HEK293 (cell line): ENCODE measurements at regions not wholly inside any gene's neighbourhood (a gene's known extent, or its start where the extent isn't known, plus 50 kb on each side); places are given as distances from the start of the nearest gene placed in this dataset.

Source experiments
- CTCF ChIA-PET: fragments of 350-600 bp; formaldehyde crosslinking; extraction: SDS; loops from one replicate; lab custom pipeline; 2021; ENCODE audit warnings: antibody characterized with exemption; lab: Yijun Ruan, JAX
- POLR2A ChIA-PET: fragments of 300-600 bp; formaldehyde crosslinking; extraction: SDS; loops from one replicate; lab custom pipeline; 2020; ENCODE audit warnings: antibody characterized with exemption, inconsistent platforms; lab: Yijun Ruan, JAX
- H3K27ac ChIP-seq: fragments of 200-500 bp; sonication (Bioruptor generic); 2 replicates; pipeline ENCODE4 v1.5.1; 2014; ENCODE audit warnings: low read depth, low read length, control low read depth, inconsistent platforms; ENCODE audit errors: extremely low read depth
- H3K36me3 ChIP-seq, 2 experiments: fragments of 200-500 bp in 1 of 2; sonication (Bioruptor generic) in 1 of 2; 1 replicate in 1 of 2; 2 replicates in 1 of 2; pipeline ENCODE4 v1.5.1; 2014 to 2017; ENCODE audit warnings: inconsistent platforms in 2 of 2, low read length in 2 of 2; ENCODE audit not compliant: control insufficient read depth in 2 of 2, insufficient read depth in 1 of 2
- H3K4me1 ChIP-seq: fragments of 200-500 bp; sonication (Bioruptor generic); 2 replicates; pipeline ENCODE4 v1.5.1; 2014; ENCODE audit warnings: mild to moderate bottlenecking, low read length, inconsistent platforms; ENCODE audit not compliant: control insufficient read depth, insufficient read depth
- H3K4me3 ChIP-seq: 2 replicates; pipeline ENCODE4 v1.5.1; 2011; ENCODE audit warnings: low read depth, mild to moderate bottlenecking, control low read depth, low read length, moderate library complexity
- H3K9me3 ChIP-seq: fragments of 200-500 bp; sonication (Bioruptor generic); 2 replicates; pipeline ENCODE4 v1.5.1; 2014; ENCODE audit warnings: low read depth, low read length, inconsistent platforms; ENCODE audit not compliant: control insufficient read depth, insufficient read depth
- GLI4 ChIP-seq: fragments of 450-650 bp; formaldehyde crosslinking; IDR thresholded peaks from 2 replicates; pipeline ENCODE4 v1.5.1; 2016; ENCODE audit warnings: missing biosample characterization, missing genetic modification characterization
- GLIS1 ChIP-seq: fragments of 450-650 bp; formaldehyde crosslinking; IDR thresholded peaks from 2 replicates; pipeline ENCODE4 v1.5.1; 2016; ENCODE audit warnings: missing biosample characterization, missing genetic modification characterization
- KLF16 ChIP-seq: fragments of 450-650 bp; formaldehyde crosslinking; IDR thresholded peaks from 2 replicates; pipeline ENCODE4 v1.5.1; 2017; ENCODE audit warnings: missing biosample characterization, missing genetic modification characterization
- REPIN1 ChIP-seq: fragments of 450-650 bp; formaldehyde crosslinking; IDR thresholded peaks from 2 replicates; pipeline ENCODE4 v1.5.1; 2017; ENCODE audit warnings: missing biosample characterization, missing genetic modification characterization, low read depth
- ZNF10 ChIP-seq: fragments of 450-650 bp; formaldehyde crosslinking; IDR thresholded peaks from 2 replicates; pipeline ENCODE4 v1.5.1; 2017; ENCODE audit warnings: missing biosample characterization, missing genetic modification characterization
- ZNF114 ChIP-seq: fragments of 450-650 bp; formaldehyde crosslinking; IDR thresholded peaks from 2 replicates; pipeline ENCODE4 v1.5.0; 2017; ENCODE audit warnings: missing biosample characterization, missing genetic modification characterization
- ZNF133 ChIP-seq: fragments of 450-650 bp; formaldehyde crosslinking; IDR thresholded peaks from 2 replicates; pipeline ENCODE4 v1.5.1; 2016; ENCODE audit warnings: missing biosample characterization, missing genetic modification characterization
- ZNF155 ChIP-seq: fragments of 450-650 bp; formaldehyde crosslinking; IDR thresholded peaks from 2 replicates; pipeline ENCODE4 v1.5.1; 2016; ENCODE audit warnings: missing biosample characterization, missing genetic modification characterization
- ZNF157 ChIP-seq: fragments of 450-650 bp; formaldehyde crosslinking; IDR thresholded peaks from 2 replicates; pipeline ENCODE4 v1.5.1; 2016; ENCODE audit warnings: missing biosample characterization, missing genetic modification characterization
- ZNF19 ChIP-seq: fragments of 450-650 bp; formaldehyde crosslinking; IDR thresholded peaks from 2 replicates; pipeline ENCODE4; 2016; ENCODE audit warnings: missing biosample characterization, missing genetic modification characterization, low read depth
- ZNF214 ChIP-seq: fragments of 450-650 bp; formaldehyde crosslinking; IDR thresholded peaks from 2 replicates; pipeline ENCODE4 v1.5.1; 2017; ENCODE audit warnings: missing biosample characterization, mild to moderate bottlenecking, missing genetic modification characterization, borderline replicate concordance
- ZNF223 ChIP-seq: fragments of 450-650 bp; formaldehyde crosslinking; IDR thresholded peaks from 2 replicates; pipeline ENCODE4 v1.5.1; 2016; ENCODE audit warnings: missing biosample characterization, missing genetic modification characterization
- ZNF341 ChIP-seq: fragments of 450-650 bp; formaldehyde crosslinking; IDR thresholded peaks from 2 replicates; pipeline ENCODE4; 2016; ENCODE audit warnings: low read depth, missing biosample characterization, missing genetic modification characterization
- ZNF362 ChIP-seq: fragments of 450-650 bp; formaldehyde crosslinking; IDR thresholded peaks from 2 replicates; pipeline ENCODE4 v1.5.1; 2016; ENCODE audit warnings: missing biosample characterization, missing genetic modification characterization
- ZNF404 ChIP-seq: fragments of 450-650 bp; formaldehyde crosslinking; IDR thresholded peaks from 2 replicates; pipeline ENCODE4 v1.5.1; 2017; ENCODE audit warnings: missing biosample characterization, missing genetic modification characterization
- ZNF514 ChIP-seq: fragments of 450-650 bp; formaldehyde crosslinking; IDR thresholded peaks from 2 replicates; pipeline ENCODE4 v1.5.1; 2016; ENCODE audit warnings: missing biosample characterization, missing genetic modification characterization
- ZNF544 ChIP-seq: fragments of 450-650 bp; formaldehyde crosslinking; IDR thresholded peaks from 2 replicates; pipeline ENCODE4 v1.5.0; 2017; ENCODE audit warnings: missing biosample characterization, missing genetic modification characterization
- ZNF585B ChIP-seq: fragments of 450-650 bp; formaldehyde crosslinking; IDR thresholded peaks from 2 replicates; pipeline ENCODE4 v1.5.1; 2016; ENCODE audit warnings: missing biosample characterization, missing genetic modification characterization
- ZNF600 ChIP-seq: fragments of 450-650 bp; formaldehyde crosslinking; IDR thresholded peaks from 2 replicates; pipeline ENCODE4 v1.5.1; 2016; ENCODE audit warnings: missing biosample characterization, missing genetic modification characterization
- ZNF837 ChIP-seq: fragments of 450-650 bp; formaldehyde crosslinking; IDR thresholded peaks from 2 replicates; pipeline ENCODE4 v1.5.1; 2016; ENCODE audit warnings: missing biosample characterization, missing genetic modification characterization
- ZSCAN30 ChIP-seq: fragments of 450-650 bp; IDR thresholded peaks from 2 replicates; pipeline ENCODE4 v1.5.1; 2018; ENCODE audit warnings: missing biosample characterization, mild to moderate bottlenecking, missing genetic modification characterization, moderate library complexity
- ZSCAN4 ChIP-seq: fragments of 450-650 bp; formaldehyde crosslinking; IDR thresholded peaks from 2 replicates; pipeline ENCODE4 v1.5.1; 2017; ENCODE audit warnings: missing biosample characterization, missing genetic modification characterization
- TF ChIP-seq, protein P1 (sequence below): fragments of 450-650 bp; formaldehyde crosslinking; IDR thresholded peaks from 2 replicates; pipeline ENCODE4 v1.5.1; 2016; ENCODE audit warnings: missing biosample characterization, missing genetic modification characterization
- TF ChIP-seq, protein P2 (sequence below): fragments of 450-650 bp; formaldehyde crosslinking; IDR thresholded peaks from 2 replicates; pipeline ENCODE4 v1.5.1; 2017; ENCODE audit warnings: missing biosample characterization, missing genetic modification characterization
- TF ChIP-seq, protein P3 (sequence below): fragments of 450-650 bp; formaldehyde crosslinking; IDR thresholded peaks from 2 replicates; pipeline ENCODE4 v1.5.1; 2016; ENCODE audit warnings: missing biosample characterization, missing genetic modification characterization
- TF ChIP-seq, protein P4 (sequence below): fragments of 450-650 bp; formaldehyde crosslinking; IDR thresholded peaks from 2 replicates; pipeline ENCODE4 v1.5.1; 2017; ENCODE audit warnings: missing biosample characterization, mild to moderate bottlenecking, missing genetic modification characterization, moderate library complexity

DNA sequence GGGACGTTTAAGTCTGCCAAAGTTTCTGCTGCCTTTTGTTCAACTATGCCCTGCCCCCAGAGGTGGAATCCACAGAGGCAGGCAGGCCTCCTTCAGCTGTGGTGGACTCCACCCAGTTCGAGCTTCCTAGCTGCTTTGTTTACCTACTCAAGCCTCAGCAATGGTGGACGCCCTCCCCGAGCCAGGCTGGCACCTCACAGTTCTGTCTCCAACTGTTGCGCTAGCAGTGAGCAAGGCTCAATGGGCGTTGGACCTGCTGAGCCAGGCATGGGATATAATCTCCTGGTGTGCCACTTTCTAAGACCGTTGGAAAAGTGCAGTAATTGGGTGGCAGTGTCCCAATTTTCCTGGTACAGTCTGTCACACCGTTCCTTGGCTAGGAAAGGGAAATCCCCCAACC lies 444.7 kb downstream of the FLRT2 start:
- CTCF ChIA-PET: no interaction called here
- H3K4me1 ChIP-seq: no peaks in the 10 kb centered on the region
- no peak overlapping the region for H3K4me3 ChIP-seq
- POLR2A ChIA-PET: no interaction called here
- no peaks in the 10 kb centered on the region for H3K36me3 ChIP-seq
- H3K27ac ChIP-seq: no peak overlapping the region
- no peak for TF ChIP-seq ZNF10 (tag by site-specific recombination)
- no peak for TF ChIP-seq ZSCAN4 (tag by site-specific recombination)
- no peak for TF ChIP-seq ZNF837 (tag by site-specific recombination)
- no peak for TF ChIP-seq ZSCAN30
- TF ChIP-seq KLF16: no peak
- TF ChIP-seq, protein P1, sequence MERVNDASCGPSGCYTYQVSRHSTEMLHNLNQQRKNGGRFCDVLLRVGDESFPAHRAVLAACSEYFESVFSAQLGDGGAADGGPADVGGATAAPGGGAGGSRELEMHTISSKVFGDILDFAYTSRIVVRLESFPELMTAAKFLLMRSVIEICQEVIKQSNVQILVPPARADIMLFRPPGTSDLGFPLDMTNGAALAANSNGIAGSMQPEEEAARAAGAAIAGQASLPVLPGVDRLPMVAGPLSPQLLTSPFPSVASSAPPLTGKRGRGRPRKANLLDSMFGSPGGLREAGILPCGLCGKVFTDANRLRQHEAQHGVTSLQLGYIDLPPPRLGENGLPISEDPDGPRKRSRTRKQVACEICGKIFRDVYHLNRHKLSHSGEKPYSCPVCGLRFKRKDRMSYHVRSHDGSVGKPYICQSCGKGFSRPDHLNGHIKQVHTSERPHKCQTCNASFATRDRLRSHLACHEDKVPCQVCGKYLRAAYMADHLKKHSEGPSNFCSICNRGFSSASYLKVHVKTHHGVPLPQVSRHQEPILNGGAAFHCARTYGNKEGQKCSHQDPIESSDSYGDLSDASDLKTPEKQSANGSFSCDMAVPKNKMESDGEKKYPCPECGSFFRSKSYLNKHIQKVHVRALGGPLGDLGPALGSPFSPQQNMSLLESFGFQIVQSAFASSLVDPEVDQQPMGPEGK: no peak
- no peak for TF ChIP-seq ZNF585B (tag by site-specific recombination)
- TF ChIP-seq ZNF514 (tag by site-specific recombination): no peak
- H3K9me3 ChIP-seq: no peaks in the 10 kb centered on the region; the same call in 1 of the 2 replicates

GRCh38 chr14:85963486-85963885 lies 433.5 kb downstream of the FLRT2 start:
- CTCF ChIA-PET: interaction anchor here (0.9 to 1.1 kb wide), 2 partner anchors 73 to 75 kb away, joined by 3 read pairs; no protein-coding TSS in a partner anchor
- TF ChIP-seq ZNF600 (no peak), ZNF404 (no peak), ZNF214 (no peak), ZNF544 (tag by site-specific recombination) (no peak), ZNF19 (tag by site-specific recombination) (no peak)
- TF ChIP-seq, protein P2, sequence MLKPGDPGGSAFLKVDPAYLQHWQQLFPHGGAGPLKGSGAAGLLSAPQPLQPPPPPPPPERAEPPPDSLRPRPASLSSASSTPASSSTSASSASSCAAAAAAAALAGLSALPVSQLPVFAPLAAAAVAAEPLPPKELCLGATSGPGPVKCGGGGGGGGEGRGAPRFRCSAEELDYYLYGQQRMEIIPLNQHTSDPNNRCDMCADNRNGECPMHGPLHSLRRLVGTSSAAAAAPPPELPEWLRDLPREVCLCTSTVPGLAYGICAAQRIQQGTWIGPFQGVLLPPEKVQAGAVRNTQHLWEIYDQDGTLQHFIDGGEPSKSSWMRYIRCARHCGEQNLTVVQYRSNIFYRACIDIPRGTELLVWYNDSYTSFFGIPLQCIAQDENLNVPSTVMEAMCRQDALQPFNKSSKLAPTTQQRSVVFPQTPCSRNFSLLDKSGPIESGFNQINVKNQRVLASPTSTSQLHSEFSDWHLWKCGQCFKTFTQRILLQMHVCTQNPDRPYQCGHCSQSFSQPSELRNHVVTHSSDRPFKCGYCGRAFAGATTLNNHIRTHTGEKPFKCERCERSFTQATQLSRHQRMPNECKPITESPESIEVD (tag by site-specific recombination): no peak
- TF ChIP-seq, all 188 proteins: peak for 0
- Histone ChIP-seq H3K4me3 (no peak overlapping the region), H3K4me1 (no peaks in the 10 kb centered on the region), H3K36me3 (no peaks in the 10 kb centered on the region), H3K27ac (no peak overlapping the region), H3K9me3 (no peaks in the 10 kb centered on the region)
- POLR2A ChIA-PET: no interaction called here

- Histone ChIP-seq H3K4me3 (no peak overlapping the region), H3K4me1 (no peaks in the 10 kb centered on the region), H3K27ac (no peak overlapping the region), H3K36me3 (no peaks in the 10 kb centered on the region), H3K9me3 (no peaks in the 10 kb centered on the region)
- CTCF ChIA-PET: no interaction called here
- POLR2A ChIA-PET: no interaction called here
- TF ChIP-seq, protein P3, sequence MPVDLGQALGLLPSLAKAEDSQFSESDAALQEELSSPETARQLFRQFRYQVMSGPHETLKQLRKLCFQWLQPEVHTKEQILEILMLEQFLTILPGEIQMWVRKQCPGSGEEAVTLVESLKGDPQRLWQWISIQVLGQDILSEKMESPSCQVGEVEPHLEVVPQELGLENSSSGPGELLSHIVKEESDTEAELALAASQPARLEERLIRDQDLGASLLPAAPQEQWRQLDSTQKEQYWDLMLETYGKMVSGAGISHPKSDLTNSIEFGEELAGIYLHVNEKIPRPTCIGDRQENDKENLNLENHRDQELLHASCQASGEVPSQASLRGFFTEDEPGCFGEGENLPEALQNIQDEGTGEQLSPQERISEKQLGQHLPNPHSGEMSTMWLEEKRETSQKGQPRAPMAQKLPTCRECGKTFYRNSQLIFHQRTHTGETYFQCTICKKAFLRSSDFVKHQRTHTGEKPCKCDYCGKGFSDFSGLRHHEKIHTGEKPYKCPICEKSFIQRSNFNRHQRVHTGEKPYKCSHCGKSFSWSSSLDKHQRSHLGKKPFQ: no peak
- no peak for TF ChIP-seq ZNF514 (tag by site-specific recombination)
- TF ChIP-seq ZNF341 (tag by site-specific recombination): no peak
- TF ChIP-seq ZNF155 (tag by site-specific recombination): no peak
- TF ChIP-seq ZNF157 (tag by site-specific recombination): no peak
- no peak for TF ChIP-seq ZNF133 (tag by site-specific recombination)
- no peak for TF ChIP-seq GLIS1 (tag by site-specific recombination)
- no peak for TF ChIP-seq ZNF223
- TF ChIP-seq, protein P4, sequence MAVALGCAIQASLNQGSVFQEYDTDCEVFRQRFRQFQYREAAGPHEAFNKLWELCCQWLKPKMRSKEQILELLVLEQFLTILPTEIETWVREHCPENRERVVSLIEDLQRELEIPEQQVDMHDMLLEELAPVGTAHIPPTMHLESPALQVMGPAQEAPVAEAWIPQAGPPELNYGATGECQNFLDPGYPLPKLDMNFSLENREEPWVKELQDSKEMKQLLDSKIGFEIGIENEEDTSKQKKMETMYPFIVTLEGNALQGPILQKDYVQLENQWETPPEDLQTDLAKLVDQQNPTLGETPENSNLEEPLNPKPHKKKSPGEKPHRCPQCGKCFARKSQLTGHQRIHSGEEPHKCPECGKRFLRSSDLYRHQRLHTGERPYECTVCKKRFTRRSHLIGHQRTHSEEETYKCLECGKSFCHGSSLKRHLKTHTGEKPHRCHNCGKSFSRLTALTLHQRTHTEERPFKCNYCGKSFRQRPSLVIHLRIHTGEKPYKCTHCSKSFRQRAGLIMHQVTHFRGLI (tag by site-specific recombination): no peak
- TF ChIP-seq ZNF114 (tag by site-specific recombination): no peak
- TF ChIP-seq GLI4 (tag by site-specific recombination): no peak
- no peak for TF ChIP-seq ZNF362 (tag by site-specific recombination)
- TF ChIP-seq REPIN1 (tag by site-specific recombination): no peak
Measured at GRCh38 chr14:85960756-85961155, 430.8 kb downstream of the FLRT2 start.
